HepG2 (cell line): ENCODE measurements at regions not wholly inside any gene's neighbourhood (a gene's known extent, or its start where the extent isn't known, plus 50 kb on each side); places are given as distances from the start of the nearest gene placed in this dataset.
"Not testable (repeated sequence)": the region's sequence is repeated elsewhere in the genome, so short reads cannot be mapped to it uniquely, and the experiment has no call there.

Source experiments
- ARID2 ChIP-seq: sonication (generic); formaldehyde crosslinking; IDR thresholded peaks from 2 replicates; pipeline ENCODE4 v1.8.1; 2022; ENCODE audit warnings: mild to moderate bottlenecking, missing genetic modification reagents, borderline replicate concordance
- ELF1 ChIP-seq: sonication (generic); formaldehyde crosslinking; IDR thresholded peaks from 2 replicates; pipeline ENCODE4 v1.4.0; 2020; ENCODE audit warnings: missing genetic modification reagents
- TF ChIP-seq, protein P1 (sequence below): sonication (generic); formaldehyde crosslinking; IDR thresholded peaks from 2 replicates; pipeline ENCODE4 v1.5.0; 2020; ENCODE audit warnings: mild to moderate bottlenecking, missing genetic modification reagents, moderate library complexity
- TF ChIP-seq, protein P2 (sequence below): sonication (generic); formaldehyde crosslinking; IDR thresholded peaks from 2 replicates; pipeline ENCODE4 v1.5.0; 2020; ENCODE audit warnings: mild to moderate bottlenecking, missing genetic modification reagents

DNA sequence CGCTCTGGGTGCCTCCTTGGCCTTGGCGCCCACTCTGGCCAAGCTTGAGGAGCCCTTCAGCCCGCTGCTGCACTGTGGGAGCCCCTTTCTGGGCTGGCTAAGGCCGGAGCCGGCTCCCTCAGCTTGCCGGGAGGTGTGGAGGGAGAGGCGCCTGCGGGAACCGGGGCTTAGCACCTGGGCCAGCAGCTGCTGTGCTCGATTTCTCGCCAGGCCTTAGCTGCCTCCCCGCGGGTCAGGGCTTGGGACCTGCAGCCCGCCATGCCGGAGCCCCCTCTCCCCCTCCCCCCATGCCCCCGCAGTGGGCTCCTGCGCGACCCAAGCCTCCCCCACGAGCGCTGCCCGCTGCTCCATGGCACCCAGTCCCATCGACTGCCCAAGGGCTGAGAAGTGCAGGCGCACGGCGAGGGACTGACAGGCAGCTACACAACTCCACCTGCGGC, 782.4 kb downstream of the METTL15 start:
- TF ChIP-seq, protein P1, sequence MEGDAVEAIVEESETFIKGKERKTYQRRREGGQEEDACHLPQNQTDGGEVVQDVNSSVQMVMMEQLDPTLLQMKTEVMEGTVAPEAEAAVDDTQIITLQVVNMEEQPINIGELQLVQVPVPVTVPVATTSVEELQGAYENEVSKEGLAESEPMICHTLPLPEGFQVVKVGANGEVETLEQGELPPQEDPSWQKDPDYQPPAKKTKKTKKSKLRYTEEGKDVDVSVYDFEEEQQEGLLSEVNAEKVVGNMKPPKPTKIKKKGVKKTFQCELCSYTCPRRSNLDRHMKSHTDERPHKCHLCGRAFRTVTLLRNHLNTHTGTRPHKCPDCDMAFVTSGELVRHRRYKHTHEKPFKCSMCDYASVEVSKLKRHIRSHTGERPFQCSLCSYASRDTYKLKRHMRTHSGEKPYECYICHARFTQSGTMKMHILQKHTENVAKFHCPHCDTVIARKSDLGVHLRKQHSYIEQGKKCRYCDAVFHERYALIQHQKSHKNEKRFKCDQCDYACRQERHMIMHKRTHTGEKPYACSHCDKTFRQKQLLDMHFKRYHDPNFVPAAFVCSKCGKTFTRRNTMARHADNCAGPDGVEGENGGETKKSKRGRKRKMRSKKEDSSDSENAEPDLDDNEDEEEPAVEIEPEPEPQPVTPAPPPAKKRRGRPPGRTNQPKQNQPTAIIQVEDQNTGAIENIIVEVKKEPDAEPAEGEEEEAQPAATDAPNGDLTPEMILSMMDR (CRISPR knock-in tag): not testable (repeated sequence)
- not testable (repeated sequence) for TF ChIP-seq ELF1, ARID2 (CRISPR knock-in tag)
- TF ChIP-seq, protein P2, sequence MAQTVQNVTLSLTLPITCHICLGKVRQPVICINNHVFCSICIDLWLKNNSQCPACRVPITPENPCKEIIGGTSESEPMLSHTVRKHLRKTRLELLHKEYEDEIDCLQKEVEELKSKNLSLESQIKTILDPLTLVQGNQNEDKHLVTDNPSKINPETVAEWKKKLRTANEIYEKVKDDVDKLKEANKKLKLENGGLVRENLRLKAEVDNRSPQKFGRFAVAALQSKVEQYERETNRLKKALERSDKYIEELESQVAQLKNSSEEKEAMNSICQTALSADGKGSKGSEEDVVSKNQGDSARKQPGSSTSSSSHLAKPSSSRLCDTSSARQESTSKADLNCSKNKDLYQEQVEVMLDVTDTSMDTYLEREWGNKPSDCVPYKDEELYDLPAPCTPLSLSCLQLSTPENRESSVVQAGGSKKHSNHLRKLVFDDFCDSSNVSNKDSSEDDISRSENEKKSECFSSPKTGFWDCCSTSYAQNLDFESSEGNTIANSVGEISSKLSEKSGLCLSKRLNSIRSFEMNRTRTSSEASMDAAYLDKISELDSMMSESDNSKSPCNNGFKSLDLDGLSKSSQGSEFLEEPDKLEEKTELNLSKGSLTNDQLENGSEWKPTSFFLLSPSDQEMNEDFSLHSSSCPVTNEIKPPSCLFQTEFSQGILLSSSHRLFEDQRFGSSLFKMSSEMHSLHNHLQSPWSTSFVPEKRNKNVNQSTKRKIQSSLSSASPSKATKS: not testable (repeated sequence)
